NB4 (cell line): ENCODE measurements at regions not wholly inside any gene's neighbourhood (a gene's known extent, or its start where the extent isn't known, plus 50 kb on each side); places are given as distances from the start of the nearest gene placed in this dataset.

ENCODE experiments used
- CTCF ChIP-seq: IDR thresholded peaks from one replicate; pipeline ENCODE4 v1.5.1; 2012; ENCODE audit warnings: low read depth, low read length
- POLR2A ChIP-seq: IDR thresholded peaks from 2 replicates; pipeline ENCODE4 v1.6.1; 2011; ENCODE audit warnings: mild to moderate bottlenecking; ENCODE audit not compliant: insufficient read length; ENCODE audit errors: extremely low read depth

DNA sequence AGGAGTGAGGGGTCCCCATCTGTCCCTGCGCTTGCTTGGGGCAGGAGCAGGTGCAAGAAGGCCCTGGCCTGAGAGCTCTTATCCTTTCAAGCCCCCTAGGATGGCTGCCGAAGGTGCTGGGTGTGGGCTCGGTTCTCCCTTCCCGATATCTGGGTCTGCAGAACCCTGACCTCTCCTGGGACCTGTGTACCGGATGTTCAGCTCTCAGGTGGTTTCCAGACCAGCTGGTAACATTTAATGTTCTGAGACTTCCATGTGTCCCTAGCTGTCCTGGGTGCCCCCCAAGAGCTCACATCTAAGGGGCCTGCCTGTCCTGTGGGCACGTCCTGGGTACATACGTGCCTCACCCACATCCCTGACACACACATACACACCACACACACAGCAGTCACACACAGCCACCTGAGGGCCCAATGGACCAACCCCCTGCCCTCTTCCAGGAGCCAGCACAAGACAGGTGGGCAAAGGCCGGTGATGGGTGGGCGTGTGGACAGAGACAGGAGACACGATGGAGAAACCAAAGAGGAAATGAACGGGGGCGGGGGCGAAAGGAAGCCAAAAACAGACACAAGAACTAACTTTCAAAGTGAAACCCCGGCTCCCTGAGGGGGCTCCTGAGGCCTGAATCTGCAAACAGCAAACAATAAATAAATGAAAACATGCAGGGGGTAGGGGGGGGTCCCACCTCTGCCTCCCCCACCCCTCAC, 124.3 kb downstream of the PTPRS start:
- no peak for TF ChIP-seq POLR2A
- no peak for TF ChIP-seq CTCF
